Right ventricle myocardium superior (tissue), 1 donor: ENCODE measurements at regions not wholly inside any gene's neighbourhood (a gene's known extent, or its start where the extent isn't known, plus 50 kb on each side); places are given as distances from the start of the nearest gene placed in this dataset.

Experiments used
- ATAC-seq: fragments of 200-7000 bp; cut with Tn5 transposase; one replicate; pipeline ENCODE4 v1.9.1; 2020; ENCODE audit warnings: mild to moderate bottlenecking; ENCODE audit not compliant: poor library complexity
- DNase-seq: peaks from one replicate; pipeline ENCODE4 v3.0.0-alpha.2; 2020
- intact Hi-C: fragments of 100-400 bp; cut with DNase I; formaldehyde crosslinking; loops from one replicate; pipeline ENCODE4 v1.11.2; 2022
- donor health status: DM: no; HTN: yes; CAD: no; lungs with severe emphysema.

DNA sequence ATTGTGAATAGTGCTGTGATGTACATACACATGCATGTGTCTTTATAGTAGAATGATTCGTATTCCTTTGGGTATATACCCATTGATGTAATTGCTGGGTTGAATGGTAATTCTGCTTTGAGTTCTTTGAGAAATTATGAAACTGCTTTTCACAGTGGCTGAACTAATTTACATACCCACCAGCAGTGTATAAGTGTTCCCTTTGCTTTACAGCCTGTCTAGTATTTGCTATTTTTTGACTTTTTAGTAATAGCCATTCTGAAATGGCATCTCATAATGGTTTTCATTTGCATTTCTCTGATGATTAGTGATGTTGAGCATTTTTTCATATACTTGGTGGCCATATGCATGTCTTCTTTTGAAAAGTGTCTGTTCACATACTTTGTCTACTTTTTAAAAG, 54.5 kb upstream of the FAM78B start:
- DNase-seq: no peak
- intact Hi-C loops: no loop called here
- no peak for ATAC-seq

DNA sequence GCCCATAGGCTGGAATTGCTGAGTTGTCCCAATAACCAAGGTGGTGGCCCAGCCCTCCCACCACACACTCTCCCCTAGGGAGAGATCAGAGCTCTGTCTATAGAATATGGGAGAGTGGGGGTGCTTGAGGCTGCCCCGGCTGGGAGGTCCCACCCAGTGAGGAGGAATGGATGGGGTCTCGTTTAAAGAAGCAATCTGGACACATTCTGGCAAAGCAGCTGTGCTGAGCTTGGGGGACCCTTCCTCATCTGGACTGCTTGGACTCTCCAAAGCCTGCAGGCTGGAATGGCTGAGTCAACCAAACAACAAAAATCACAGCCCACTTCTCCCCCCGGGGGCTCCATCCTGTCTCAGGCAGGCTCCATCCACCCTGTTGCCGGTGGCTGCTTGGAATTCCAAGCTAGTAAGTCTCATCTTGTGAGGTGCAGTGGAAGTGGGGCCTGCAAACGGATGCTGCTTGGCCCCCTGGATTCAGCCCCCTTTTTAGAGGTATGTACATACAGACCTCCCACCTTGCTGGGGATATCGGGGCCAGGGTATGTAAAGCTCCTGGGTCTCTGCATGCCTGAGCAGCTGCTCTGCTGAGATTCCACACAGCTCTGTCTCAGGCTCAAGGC, 67.1 kb upstream of the FAM78B start:
- ATAC-seq: no peak

DNA sequence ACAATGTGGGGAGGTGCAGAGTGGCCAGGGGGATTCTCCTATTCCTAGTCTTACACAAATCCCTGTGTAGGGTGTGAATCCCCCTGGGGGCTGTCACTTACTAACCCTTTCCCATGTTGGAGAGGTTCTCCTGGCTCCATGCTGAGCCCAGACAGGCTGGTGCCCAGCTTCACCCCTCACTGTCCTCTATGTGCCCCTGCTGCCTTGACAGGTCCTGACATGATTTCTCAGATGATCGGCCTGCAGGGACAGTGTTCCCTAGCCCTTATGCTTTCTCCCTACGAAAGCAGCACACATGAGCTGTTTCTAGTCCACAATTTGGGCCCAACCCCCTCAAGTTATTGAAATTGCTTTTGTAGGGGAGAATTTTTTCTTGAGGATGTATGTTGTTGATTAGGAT, 68.9 kb upstream of the FAM78B start:
- DNase-seq (no peak), ATAC-seq (no peak)
- intact Hi-C loops: no loop called here

More for the DNA sequence above, 67.1 kb upstream of the FAM78B start:
- DNase-seq: no peak
- intact Hi-C loops: no loop called here

DNA sequence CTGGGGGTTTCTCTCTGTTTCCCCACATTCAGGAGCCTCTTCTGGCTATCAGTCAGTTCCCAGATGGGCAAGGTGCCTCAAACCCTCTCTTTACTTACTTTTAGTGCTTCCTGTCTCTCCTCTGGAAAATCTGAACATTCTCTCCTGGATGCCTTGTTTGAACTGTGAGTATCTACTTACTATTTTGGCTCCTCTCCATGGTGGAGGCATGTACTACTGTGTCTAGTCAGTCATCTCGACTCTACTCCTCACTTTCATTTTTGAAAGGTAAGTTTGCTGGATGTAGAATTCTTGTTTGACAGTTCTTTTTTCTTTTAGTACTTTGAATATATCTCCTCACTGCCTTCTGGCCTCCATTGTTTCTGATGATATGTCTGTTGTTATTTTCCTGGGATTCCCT, 70.9 kb upstream of the FAM78B start:
- DNase-seq (no peak), ATAC-seq (no peak)
- intact Hi-C loops: no loop called here

DNA sequence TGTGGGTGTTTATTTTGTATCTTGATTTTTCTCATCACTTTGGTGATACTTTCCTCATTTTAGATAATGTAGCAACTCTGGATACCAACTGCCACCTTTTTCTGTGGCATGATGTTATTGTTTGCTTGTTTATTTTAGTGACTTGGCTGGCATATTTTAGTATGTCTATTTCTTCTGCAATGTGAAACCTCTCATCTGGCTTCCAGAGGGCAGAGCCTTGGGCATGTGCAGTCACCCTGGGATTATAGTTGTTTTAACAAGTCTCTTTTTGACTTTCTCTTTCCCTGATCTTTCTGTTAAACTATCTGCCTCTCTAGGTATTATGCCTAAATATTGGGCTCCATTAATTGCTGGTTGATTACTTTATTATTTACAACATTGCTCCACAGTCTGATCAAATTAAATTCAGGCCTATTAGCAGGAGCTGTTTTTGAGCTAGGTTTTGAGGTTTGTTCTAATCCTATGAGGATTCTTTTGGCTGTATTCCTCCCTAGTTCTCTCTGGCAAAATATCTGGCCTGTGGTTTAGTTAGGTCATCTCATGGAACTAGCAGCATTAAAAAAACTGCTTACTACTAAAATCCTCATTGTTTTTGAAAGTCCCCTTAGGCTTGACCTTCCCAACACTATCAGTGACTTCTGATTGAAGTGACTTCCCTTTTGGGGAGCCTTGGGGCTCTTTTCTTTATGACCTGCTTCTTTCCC, 86.4 kb upstream of the FAM78B start:
- intact Hi-C loops: no loop called here
- ATAC-seq (no peak), DNase-seq (no peak)

DNA sequence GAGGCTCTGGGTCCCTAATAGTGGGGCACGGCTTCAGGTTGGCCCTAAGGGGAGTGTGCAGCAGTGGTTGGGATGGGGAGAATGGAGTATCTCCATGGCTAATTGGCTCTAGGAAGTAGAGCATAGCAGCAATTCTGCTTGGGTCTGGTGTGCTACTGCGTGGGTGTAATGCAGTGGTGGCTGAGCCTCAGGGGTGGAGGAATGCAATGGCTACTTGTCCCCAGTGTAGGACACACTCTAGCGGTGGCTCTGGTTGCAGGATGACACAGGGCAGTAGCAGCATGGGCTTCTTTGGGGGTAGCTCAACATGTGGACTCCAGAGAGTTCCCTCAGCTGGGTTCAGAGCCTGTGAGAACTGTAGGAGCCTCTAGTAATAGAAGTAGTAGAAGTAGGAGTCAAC, 91.2 kb upstream of the FAM78B start:
- no peak for DNase-seq

DNA sequence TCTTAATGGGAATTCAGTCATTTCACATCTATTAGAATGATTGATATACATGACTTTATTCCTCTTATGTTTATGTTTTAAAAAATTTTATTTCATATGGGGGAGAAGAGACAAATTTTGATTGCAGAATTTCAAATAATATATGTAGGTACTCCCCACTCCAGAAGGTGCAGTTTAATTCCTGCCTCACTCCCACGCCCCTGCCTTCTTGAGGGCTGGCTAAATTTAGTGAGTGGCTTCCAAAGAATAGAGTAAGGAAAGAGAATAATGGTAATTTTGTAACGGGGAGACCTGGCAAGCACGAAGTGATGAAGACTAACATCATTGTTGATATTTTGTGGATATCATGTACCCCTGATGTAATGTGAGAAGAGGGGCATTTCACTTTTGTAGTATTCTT, 94.7 kb upstream of the FAM78B start:
- intact Hi-C loops: no loop called here
- ATAC-seq: no peak
- DNase-seq: no peak

More for the DNA sequence above, 91.2 kb upstream of the FAM78B start:
- intact Hi-C loops: no loop called here
- no peak for ATAC-seq

DNA sequence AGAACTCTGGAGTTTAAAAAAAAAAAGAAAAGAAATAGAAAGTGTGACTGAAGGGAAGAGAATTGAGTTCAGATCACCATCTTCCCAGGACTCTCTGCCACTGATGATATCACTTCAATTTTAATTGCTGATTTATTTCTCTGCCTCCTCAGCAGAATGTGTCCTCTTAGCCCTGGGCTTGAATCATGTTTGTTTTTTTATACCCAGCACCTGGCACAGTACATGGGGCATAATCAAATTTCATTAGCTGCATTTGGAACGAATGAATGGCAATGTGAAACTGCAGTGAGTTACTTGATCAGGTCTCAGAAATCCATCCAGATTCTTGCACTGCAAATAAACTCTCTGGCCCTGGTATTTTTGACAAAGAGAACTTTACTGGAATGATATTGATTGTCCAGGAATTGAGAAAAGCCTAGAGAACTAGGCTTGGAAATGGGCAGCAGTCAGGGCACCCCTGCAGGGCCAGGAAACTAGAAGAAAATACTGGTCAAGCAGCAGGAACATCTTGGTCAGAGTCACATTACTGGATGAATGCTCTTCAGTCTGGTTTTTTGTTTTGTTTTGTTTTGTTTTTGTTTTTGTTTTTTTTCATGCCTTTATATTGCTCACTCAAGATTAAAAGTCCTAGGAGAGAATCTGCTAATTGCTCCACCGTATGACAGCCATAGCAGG, 103.8 kb upstream of the FAM78B start:
- no peak for DNase-seq
- ATAC-seq: no peak
- intact Hi-C loops: no loop called here

DNA sequence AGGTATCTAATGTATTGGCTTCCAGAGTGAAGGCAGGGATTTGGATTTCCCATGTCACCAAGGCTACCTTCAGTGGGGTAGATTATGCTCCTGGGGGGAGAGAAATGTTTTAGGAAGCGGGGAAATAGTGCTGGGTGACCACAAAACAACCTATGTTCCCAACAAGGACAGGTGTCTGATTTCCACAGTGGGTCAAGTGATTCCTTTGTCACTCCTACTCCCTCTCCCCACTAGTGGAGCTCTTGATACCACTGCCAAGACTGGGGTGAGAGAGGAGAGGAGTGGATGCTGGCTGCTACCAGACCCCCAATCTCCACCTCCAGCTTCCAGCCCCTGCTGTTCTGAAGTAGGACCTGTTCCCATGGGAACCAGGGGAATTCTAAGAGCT, 104.3 kb upstream of the FAM78B start:
- intact Hi-C loops: no loop called here
- no peak for DNase-seq
- no peak for ATAC-seq

DNA sequence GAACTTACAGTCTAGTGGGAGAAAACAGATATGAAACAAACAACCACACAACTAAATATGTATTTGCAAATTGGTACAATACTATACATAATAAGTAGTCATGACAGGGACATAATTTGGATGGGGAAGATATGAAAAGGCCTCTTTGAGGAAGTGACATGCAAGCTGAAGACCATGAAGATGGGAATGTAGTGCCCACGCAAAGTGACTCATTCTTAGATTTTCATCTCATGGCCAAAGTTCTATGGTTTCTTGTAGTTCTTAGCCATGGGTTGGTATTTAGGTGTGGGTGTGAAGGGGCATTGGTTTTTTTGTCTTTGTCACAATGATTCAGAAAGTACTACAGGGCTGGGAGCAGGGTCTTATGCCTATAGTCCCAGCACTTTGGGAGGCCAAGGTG, 105.4 kb upstream of the FAM78B start:
- no peak for ATAC-seq
- intact Hi-C loops: no loop called here
- DNase-seq: no peak

DNA sequence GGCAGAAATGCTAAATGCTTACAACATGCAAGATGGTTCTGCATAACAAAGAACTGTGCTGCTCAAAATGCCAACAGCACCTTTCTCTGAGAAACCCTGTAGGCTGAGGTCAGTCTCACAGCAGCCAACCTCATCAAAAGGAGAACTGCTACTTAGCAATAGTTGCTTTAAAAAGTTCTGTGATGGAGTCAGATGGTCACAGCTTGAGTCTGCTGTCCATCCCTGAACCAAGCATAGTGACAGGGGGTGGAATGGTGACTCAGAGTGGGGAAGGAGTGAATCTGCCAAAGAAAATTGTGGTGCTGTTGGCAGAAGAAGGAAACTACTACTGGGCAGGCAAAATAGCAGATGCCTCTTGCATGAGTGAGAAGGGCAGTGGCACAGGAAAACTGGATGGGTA, 106.0 kb upstream of the FAM78B start:
- no peak for DNase-seq
- intact Hi-C loops: no loop called here
- ATAC-seq: no peak

DNA sequence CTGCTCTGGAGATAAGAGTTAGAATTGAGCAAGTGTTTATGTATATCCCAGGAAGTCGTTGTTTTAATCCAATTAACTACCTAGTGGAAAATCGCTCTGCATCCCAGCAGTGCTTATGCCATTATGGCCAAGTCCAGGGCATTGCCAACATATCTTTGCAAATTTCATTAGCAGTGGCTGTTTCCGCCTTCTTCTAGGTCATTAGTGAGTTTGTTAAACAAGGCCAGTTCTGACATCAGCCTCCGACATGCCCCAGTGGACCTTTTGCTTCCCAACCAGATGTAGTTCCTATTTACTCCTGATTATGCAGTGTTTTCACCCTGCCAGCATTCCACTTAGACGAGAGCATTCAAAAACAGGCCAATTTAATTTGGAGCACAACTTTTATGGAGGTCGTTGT, 106.8 kb upstream of the FAM78B start:
- DNase-seq: no peak
- no peak for ATAC-seq
- intact Hi-C loops: no loop called here

DNA sequence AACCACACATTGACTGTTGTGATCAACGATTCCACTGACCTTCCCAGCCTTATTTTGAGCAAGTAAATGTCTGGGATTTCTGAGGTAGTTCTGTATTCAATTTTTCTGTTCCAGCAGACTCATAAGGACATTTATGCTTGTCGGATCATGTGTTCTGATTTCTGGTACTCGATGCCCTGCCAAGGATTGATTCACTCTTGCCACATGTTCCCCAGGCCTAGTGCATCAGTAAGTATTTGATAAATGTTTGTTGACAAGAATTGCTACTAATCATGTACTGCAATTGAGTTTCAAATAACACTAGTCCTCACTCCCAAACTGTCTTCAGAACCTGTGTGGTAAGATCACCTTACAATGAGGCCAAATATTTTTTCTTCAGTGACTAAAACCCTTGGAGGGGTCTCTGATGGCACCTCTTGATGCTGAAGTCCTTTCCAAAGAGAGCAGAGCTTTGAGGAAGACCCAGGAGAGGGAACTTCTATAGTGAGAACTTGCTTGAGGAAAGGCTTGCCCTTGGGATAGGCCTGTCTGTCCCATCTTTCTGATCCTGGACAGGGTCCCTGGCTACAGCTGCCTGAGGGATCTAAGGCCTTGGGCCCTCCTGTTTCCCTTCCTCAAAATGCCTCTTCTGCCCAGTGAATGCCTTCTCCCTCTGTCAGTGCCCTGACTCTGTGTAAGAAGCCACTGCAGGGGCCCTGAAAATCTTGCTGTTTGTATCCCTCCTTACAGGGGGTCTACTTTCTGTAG, 115.8 kb upstream of the FAM78B start:
- ATAC-seq (peak; percentile 71), DNase-seq (no peak)
- intact Hi-C loops: no loop called here

DNA sequence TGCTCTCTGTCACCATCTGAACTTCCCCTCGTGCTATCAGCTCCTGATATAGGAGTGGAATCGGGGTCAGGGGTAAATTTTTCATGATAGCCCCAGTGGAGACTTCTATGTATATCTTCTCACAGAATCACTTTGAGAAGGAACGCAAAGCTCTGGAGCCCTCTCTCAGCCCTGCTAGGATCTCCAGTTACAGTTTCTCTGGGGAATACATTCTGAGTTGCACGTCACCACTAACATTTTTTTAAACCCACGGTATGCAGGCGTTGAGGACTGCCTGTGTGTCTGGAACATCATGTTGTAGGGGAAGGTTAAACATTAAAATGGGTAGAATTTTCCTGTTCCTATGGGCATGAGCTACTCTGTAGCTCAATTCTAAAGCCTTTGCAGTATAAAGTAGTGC, 116.4 kb upstream of the FAM78B start:
- intact Hi-C loops: no loop called here
- DNase-seq (no peak), ATAC-seq (peak; percentile 76)

DNA sequence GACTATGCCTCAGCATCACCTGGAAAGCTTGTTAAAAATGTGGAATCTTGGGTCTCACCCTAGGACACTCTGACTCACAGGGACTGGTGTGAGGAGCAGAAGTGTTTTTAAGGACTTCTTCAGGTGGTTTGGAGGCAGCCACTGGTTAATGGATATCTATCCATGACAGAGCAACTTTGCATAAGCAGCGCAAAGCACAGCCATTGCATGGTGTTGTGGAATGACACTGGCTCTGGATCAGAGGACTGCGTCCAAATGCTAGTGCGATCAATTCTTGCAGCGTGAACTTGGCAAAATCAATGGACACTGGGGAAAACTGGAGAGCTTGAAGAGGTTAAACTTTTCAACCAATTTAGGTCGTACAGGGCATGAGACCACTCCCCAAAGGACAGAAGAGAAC, 116.8 kb upstream of the FAM78B start:
- intact Hi-C loops: no loop called here
- ATAC-seq (no peak), DNase-seq (no peak)

DNA sequence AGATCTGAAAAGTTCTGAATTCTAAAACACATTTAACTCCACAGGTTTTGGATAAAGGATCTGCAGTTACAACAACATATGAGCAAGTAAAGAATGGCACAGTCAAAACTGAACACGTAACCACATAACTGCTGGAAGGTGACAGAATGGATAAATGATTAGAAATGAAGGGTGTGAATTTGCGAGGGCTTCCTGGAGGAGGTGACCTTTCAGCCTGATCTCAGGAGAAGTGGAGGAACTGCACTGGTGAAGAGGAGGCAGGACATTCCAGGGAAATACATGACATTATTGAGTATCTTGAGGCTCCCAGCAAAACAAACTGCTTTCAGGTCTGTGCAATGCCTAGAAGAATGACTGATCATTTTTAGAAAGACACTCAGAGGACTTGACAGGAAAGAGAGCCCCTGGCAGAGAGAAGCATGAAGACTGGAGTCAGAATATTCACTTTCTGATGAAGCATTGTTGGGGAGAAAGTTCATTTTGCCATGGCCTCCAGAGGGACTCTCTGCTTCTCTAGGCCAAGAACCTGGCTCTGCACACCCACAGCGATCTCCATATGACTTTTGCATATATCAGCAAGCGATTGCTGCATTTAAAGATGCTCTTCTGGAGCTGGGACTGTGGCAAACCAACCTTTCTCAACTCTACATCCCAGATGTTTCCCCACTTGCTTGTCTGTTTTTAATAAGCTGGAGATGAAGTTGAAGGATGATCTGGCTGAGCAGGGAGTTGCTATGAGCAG, 122.7 kb upstream of the FAM78B start:
- DNase-seq (no peak), ATAC-seq (no peak)
- intact Hi-C loops: no loop called here

DNA sequence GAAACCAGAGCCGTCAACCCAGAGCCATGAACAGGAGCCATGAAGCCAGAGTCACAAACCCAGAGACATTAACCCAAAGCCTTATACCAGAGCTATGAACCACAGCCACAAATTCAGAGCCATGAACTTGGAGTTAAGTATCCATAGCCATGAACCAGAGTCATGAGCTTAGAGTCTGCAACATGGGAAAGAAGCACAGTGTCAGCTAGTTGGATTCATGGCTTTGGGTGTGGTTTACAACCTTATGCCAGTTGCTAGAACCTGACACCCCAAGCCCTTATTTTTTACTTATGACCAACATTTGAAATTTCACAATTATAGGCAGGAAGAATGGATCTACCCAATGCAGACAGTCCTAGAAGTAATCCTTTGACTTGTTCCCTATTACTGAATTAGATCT, 128.9 kb upstream of the FAM78B start:
- no peak for ATAC-seq
- DNase-seq: no peak
- intact Hi-C loops: no loop called here

DNA sequence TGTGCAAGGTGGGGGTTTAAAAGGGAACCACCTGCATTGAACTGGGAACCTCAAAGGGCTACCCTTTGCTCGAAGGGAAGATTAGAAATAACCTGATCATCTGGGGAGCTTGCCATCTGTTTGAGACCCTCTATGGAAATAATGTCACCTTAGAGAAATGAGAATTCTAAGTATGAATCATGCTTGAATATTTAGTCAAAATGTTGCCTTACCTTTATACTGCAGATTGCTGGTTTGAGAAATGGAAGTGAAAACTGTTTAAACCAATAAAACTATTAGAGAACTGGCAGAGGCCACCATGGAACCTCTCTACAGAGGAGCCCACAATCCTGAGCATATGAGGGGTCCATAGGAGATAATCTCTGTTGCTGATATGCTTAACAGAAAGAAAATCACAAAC, 131.2 kb upstream of the FAM78B start:
- intact Hi-C loops: no loop called here
- no peak for ATAC-seq
- DNase-seq: no peak

DNA sequence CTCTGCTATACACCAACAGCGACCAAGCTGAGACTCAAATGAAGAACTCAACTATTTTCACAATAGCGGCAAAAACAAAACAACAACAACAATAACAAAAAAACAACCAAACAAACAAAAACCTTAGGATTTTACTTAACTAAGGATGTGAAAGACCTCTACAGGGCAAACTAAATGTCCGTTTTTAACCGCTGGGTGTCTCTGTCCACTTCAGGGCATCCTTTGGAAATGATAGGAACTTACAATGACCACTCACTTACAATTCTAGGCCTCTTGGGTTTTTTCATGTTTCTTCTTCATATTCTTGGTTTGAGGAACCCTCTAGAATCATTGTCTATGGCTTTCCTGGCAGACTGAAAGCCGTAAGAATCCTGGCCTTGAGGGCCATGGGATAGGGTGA, 134.0 kb upstream of the FAM78B start:
- DNase-seq (no peak), ATAC-seq (no peak)
- intact Hi-C loops: no loop called here
